Fibroblast of the aortic adventitia (primary cell): ENCODE measurements at regions not wholly inside any gene's neighbourhood (a gene's known extent, or its start where the extent isn't known, plus 50 kb on each side); places are given as distances from the start of the nearest gene placed in this dataset.

ENCODE experiments used
- DNase-seq: peaks from one replicate; pipeline ENCODE4 v3.0.0-alpha.2; 2010; ENCODE audit warnings: low read depth
- H3K4me3 ChIP-seq: 2 replicates; pipeline ENCODE4 v1.5.1; 2011; ENCODE audit warnings: low read depth, mild to moderate bottlenecking, control low read depth, low read length, moderate library complexity
- CTCF ChIP-seq: IDR thresholded peaks from 2 replicates; pipeline ENCODE4 v1.5.1; 2011; ENCODE audit warnings: mild to moderate bottlenecking, low read length, control low read depth, inconsistent platforms; ENCODE audit not compliant: insufficient read depth

- TF ChIP-seq CTCF: no peak
- DNase-seq: no peak
- H3K4me3 ChIP-seq: no peak overlapping the region
Measured at GRCh38 chr2:238570391-238570790, 143.7 kb downstream of the ASB1 start.

- TF ChIP-seq CTCF: no peak
- DNase-seq: no peak
- H3K4me3 ChIP-seq: no peak overlapping the region
Measured at GRCh38 chr2:238570926-238571325, 144.2 kb downstream of the ASB1 start.

- no peak for TF ChIP-seq CTCF
- no peak overlapping the region for H3K4me3 ChIP-seq
- no peak for DNase-seq
Measured at GRCh38 chr2:238571661-238572372, 145.1 kb downstream of the ASB1 start.

DNA sequence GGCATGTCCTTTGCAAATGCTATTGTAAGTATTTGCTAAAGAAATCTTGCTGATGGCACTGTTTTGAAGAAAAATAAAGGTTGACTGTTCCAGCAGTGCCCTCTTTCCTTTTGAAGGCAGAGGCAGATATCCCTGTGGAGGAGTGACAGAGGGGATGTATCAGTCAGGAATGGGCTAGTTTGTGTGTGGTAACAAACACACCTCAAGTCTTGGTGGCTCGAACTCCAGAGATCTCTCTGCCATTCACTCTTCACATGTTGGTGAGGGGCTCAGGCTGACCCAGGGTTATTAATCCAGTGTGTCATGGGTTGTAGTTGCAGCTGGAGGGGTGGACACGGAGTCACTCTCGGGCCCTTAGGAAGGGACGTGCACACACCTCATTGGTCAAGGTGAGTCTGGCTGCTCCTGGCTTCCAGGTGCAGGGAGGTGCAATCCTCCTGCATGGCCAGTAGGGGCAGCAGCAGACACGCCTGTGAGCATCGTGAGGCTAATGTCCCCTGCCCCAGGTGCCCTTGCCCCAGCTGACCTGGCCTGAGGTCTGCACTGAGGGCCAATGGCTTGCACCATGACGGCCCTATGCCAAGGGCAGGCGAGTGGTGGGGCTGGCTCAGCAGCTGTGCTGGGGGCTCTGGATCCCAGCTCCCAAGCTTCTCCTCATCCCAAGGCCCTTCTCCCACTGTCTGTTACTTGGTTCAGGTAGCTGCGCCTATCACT, 146.5 kb downstream of the ASB1 start:
- peak; percentile 42 for TF ChIP-seq CTCF
- H3K4me3 ChIP-seq: no peak overlapping the region
- no peak for DNase-seq

DNA sequence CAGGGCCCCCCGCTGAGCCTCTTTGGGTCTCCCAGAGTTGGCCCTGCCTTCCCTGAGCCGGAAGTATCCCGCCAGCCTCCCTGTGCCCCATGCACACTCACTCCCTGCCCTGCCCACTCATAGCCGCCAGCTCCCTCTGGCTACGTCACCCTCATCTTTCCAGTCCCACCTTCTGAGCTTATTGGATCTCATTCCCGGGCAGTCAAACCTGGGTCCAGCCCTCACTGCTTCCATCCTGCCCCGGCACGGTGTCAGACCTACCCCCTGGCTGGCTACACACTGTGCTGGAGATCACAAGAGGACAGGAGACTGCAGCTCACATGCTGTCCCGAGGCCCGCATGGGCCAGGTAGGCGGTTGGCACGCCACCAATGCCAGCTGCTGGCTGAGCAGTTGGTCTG, 147.2 kb downstream of the ASB1 start:
- no peak overlapping the region for H3K4me3 ChIP-seq
- no peak for DNase-seq
- TF ChIP-seq CTCF: no peak

- no peak for DNase-seq
- no peak overlapping the region for H3K4me3 ChIP-seq
- no peak for TF ChIP-seq CTCF
Measured at GRCh38 chr2:238574490-238575271, 148.0 kb downstream of the ASB1 start.
